ENCODE measurements at regions not wholly inside any gene's neighbourhood (a gene's known extent, or its start where the extent isn't known, plus 50 kb on each side); places are given as distances from the start of the nearest gene placed in this dataset.

DNA sequence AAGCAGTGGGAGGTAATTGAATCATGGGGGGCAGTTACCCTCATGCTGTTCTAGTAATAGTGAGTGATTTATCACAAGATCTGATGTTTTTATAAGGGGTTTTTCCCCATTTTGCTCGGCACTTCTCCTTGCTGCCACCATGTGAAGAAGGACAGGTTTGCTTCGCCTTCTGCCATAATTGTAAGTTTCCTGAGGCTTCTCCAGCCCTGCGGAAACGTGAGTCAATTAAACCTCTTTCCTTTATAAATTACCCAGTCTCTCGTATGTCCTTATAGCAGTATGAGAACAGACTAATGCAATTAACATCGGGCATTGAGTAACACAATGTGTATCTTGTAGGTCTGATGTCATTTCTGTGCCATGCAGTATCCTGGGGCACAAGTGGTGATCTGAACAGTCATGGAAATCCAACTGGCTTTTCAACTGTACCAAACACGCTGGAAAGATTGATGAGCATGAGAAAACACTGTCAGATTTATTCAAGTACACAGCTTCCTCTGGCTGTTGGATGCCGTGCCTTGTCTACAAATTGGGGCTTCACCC, 208.6 kb upstream of the KIAA1217 start:
- no peak for DNase-seq
- intact Hi-C loops (cut with DNase I), result no loop called here

GRCh38 chr10:24006741-24007140, 202.2 kb upstream of the KIAA1217 start:
- intact Hi-C loops (cut with DNase I), result no loop called here

GRCh38 chr10:24007359-24007758, 201.6 kb upstream of the KIAA1217 start:
- no peak for DNase-seq
- intact Hi-C loops (cut with DNase I), result no loop called here

More at GRCh38 chr10:24006741-24007140, 202.2 kb upstream of the KIAA1217 start:
- no peak for DNase-seq

DNA sequence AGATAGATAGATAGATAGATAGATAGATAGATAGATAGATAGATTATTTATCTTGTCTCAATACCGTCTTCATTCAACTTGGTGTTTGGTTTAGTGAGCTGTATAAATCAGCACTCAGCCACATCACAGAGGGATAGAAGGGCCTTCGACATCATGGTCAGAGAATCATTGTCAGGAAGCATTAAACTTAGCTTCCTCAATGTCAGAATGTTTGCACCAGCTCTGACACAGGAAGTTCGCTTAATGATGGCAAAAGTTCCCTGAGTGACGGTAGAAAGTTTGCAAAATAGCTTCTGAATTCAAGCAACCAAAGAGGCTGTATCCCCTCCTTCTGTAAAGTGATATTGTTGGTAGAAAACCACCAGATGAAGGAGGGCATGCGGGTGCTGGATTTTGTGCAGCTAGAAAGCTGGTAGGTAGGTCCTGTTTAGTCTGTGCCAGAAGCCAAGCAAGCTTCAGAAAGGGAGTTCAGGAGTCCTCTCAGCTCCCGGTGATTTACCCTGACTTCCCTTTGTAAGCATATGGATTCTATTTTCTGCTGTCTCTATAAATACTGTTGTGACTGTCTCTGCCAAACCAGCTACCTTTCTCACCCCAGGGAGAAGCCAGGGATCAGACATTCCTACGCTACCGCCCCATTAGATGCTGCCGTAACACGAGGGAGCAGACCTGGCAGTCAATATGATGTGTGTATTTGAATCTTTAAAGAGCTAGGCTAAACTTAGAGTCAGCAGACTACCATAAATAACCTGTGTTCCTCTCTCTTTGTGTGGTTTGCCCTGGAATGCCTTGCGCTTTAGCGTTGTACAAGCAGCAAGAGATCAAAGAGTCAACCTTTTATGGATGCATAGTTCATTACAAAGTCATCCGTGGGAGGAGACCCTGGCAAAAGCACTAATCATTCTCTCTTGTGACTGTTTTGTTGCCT, 200.5 kb upstream of the KIAA1217 start:
- no peak for DNase-seq
- intact Hi-C loops (cut with DNase I), result no loop called here

GRCh38 chr10:24009115-24009514, 199.8 kb upstream of the KIAA1217 start:
- no peak for DNase-seq
- intact Hi-C loops (cut with DNase I), result no loop called here

DNA sequence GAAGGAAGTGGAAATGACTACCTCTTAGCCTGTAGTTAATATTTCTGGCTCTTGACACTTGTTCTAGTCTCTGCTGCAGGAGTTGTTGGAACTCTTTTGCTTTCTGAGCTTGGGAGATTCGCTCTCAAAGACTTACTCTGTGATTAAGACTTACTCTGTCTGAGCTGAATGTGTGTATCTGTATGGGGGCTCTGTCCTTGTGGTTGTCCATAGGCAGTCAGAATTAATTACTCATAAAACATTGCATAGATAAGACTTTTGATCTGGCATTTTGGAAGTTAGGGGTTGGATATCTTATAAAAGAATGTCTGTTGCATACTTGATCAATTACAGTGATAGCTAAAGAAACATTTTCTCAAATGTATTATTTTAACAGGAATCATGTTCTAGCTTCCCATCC, 199.2 kb upstream of the KIAA1217 start:
- intact Hi-C loops (cut with DNase I), result no loop called here
- no peak for DNase-seq

GRCh38 chr10:24010436-24010970, 198.4 kb upstream of the KIAA1217 start:
- intact Hi-C loops (cut with DNase I), result no loop called here
- no peak for DNase-seq

GRCh38 chr10:24012249-24012803, 196.6 kb upstream of the KIAA1217 start:
- intact Hi-C loops (cut with DNase I), result no loop called here
- DNase-seq, result no peak

GRCh38 chr10:24027107-24027506, 181.8 kb upstream of the KIAA1217 start:
- DNase-seq, result no peak
- intact Hi-C loops (cut with DNase I), result no loop called here

- peak in 1 of 10 donors; percentile 49 for DNase-seq
- intact Hi-C loops (cut with DNase I), result no loop called here
These were observed 174.4 kb upstream of the KIAA1217 start for GRCh38 chr10:24034571-24034970.

GRCh38 chr10:24035761-24036160, 173.2 kb upstream of the KIAA1217 start:
- DNase-seq, result no peak
- intact Hi-C loops (cut with DNase I), result no loop called here

GRCh38 chr10:24039315-24039714, 169.6 kb upstream of the KIAA1217 start:
- no peak for DNase-seq
- intact Hi-C loops (cut with DNase I), result no loop called here

GRCh38 chr10:24039897-24040296, 169.0 kb upstream of the KIAA1217 start:
- intact Hi-C loops (cut with DNase I), result no loop called here
- no peak for DNase-seq

GRCh38 chr10:24041034-24041433, 167.9 kb upstream of the KIAA1217 start:
- intact Hi-C loops (cut with DNase I), result no loop called here
- DNase-seq, result no peak

DNA sequence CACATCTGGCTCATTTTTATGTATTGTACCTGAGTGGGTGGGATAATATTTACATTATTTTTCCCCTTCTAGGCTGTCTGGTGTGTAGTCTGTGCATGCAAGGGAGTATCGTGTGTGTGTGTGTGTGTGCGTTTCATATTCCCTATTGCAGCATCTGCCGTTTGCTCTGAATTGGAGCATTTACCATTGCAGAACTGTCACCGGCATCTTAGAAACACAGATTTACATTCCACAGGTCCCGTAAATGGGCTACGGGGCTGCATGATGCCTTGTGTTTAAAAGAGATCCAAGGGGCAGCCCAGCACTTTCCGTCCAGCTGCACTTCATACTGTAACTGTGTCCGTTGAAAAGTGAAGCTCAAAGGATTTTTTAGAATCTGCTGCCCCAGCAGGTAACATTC, 167.1 kb upstream of the KIAA1217 start:
- intact Hi-C loops (cut with DNase I), result no loop called here
- DNase-seq, result no peak

DNA sequence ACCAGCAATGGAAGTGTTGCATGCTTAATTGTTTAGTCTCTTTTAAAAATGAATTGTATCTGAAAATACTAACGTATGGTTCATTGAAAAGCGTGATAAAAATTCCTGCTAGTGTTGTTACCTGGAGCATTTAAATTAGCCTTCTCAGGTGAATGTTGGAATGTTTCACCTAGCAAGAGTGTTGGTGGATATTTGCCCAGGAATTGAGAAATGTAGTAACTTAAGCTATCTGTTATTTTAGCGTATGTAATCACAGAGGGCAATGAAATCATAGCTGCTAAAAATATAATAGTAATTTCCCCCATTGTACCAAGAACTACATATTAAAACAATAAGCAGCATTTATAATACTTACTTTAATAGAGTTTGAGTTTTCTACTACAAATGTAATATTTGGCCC, 166.1 kb upstream of the KIAA1217 start:
- no peak for DNase-seq
- intact Hi-C loops (cut with DNase I), result no loop called here

- intact Hi-C loops (cut with DNase I), result no loop called here
- DNase-seq, result no peak
These were observed 162.9 kb upstream of the KIAA1217 start for GRCh38 chr10:24046060-24046459.

GRCh38 chr10:24047176-24047575, 161.8 kb upstream of the KIAA1217 start:
- no peak for DNase-seq
- intact Hi-C loops (cut with DNase I), result no loop called here

DNA sequence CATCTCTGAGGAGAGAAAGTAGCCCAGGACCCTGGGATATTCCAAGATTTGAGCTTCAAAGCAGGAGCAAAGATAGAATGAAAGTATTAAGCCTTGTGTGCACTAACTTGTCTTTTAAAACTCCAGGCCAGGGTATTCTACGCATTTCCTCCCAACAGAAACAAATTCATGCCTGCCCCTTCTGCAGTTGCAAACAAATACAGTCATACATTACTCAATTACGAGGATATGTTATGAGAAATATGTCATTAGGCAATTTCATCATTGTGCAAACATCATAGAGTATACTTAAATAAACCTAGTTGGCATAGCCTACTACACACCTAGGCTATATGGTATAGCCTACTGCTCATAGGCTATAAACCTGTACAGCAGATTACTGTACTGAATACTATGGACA, 154.5 kb upstream of the KIAA1217 start:
- DNase-seq, result no peak
- intact Hi-C loops (cut with DNase I), result no loop called here

- DNase-seq, result no peak
- intact Hi-C loops (cut with DNase I), result no loop called here
These were observed 128.7 kb upstream of the KIAA1217 start for GRCh38 chr10:24080207-24080606.

DNA sequence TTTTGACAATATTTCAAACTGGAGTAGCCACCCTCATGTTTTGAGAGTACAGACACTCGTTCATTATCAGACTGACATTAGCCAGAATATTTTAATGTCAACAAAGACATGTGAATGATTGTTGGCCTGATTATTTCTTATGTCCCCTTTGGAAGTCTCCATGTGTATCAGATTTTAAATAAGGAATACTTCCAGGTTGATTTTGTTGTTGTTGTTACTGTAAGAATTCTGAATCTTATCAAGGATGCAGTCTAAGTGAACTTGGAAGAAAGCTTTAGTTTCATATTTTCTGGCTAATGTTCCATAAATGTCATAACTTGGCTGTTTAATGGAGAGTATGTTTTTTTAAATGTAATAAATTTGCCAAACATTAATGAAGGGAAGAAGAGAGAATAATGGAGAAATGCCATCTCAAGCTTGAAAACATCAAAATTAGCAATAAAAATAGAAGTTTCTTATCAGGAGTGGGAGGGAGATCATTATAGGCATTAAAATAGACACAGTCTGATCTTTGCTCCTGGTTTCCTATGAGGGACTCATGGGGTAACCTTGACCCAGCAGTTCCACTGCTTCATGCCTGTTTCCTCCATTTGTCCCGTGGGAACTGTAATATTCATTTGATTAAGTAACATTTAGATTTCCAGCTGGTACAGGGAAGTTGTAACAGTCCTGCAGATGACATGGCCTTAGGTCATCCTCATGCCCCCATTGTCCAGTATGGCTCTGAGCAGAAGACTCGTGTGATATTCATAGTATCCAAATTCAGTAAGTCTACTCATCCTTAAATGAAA, 122.4 kb upstream of the KIAA1217 start:
- intact Hi-C loops (cut with DNase I), result no loop called here
- DNase-seq, result no peak
